A549 (cell line): ENCODE measurements at regions not wholly inside any gene's neighbourhood (a gene's known extent, or its start where the extent isn't known, plus 50 kb on each side); places are given as distances from the start of the nearest gene placed in this dataset.

Source experiments
- CBX2 ChIP-seq: fragments of 200-600 bp; sonication (generic); IDR thresholded peaks from 2 replicates; pipeline ENCODE4 v1.6.1; 2016; ENCODE audit warnings: low read depth, mild to moderate bottlenecking, borderline replicate concordance
- CHD2 ChIP-seq: fragments of 150-350 bp; IDR thresholded peaks from 2 replicates; pipeline ENCODE4 v1.6.1; 2014; ENCODE audit warnings: low read length; ENCODE audit not compliant: partially characterized antibody
- KDM5A ChIP-seq: fragments of 200-600 bp; sonication (generic); IDR thresholded peaks from 2 replicates; pipeline ENCODE4 v1.6.1; 2016; ENCODE audit warnings: antibody characterized with exemption, mild to moderate bottlenecking
- NFE2L2 ChIP-seq: fragments of 150-350 bp; conservative IDR thresholded peaks from 2 replicates; pipeline ENCODE4 v1.6.1; 2014; ENCODE audit warnings: low read length
- POLR2A ChIP-seq: IDR thresholded peaks from 2 replicates; pipeline ENCODE4 v1.6.1; 2012; ENCODE audit warnings: mild to moderate bottlenecking, low read length
- POLR2AphosphoS2 ChIP-seq: conservative IDR thresholded peaks from 2 replicates; pipeline ENCODE4 v1.6.1; 2012; ENCODE audit warnings: low read length, improper control_type of control experiment, inconsistent platforms
- RAD21 ChIP-seq, 2 experiments: fragments of >200 bp in 1 of 2; sonication (Bioruptor Twin) in 1 of 2; formaldehyde crosslinking in 1 of 2; IDR thresholded peaks in 1 of 2; conservative IDR thresholded peaks in 1 of 2; 2 replicates in 1 of 2; 3 replicates in 1 of 2; pipeline ENCODE4 v1.6.1; 2012 to 2018; ENCODE audit warnings: inconsistent platforms in 1 of 2
- RNF2 ChIP-seq: fragments of 200-600 bp; sonication (generic); IDR thresholded peaks from 2 replicates; pipeline ENCODE4 v1.6.1; 2016; ENCODE audit warnings: low read depth, mild to moderate bottlenecking, antibody characterized with exemption, moderate library complexity, borderline replicate concordance
- SMC3 ChIP-seq: fragments of >200 bp; sonication (Bioruptor Twin); formaldehyde crosslinking; IDR thresholded peaks from 3 replicates; pipeline ENCODE4 v1.6.1; 2018; ENCODE audit warnings: inconsistent platforms
- TP53 ChIP-seq: fragments of 250-450 bp; sonication (Bioruptor Pico); IDR thresholded peaks from 2 replicates; pipeline ENCODE4 v1.5.0; 2021; ENCODE audit warnings: mild to moderate bottlenecking, moderate library complexity
- ZC3H11A ChIP-seq: fragments of 450-650 bp; IDR thresholded peaks from 2 replicates; pipeline ENCODE4 v1.6.1; 2014; ENCODE audit warnings: antibody characterized with exemption, mild to moderate bottlenecking
- TF ChIP-seq, protein P1 (sequence below): fragments of 200-600 bp; sonication (generic); IDR thresholded peaks from 2 replicates; pipeline ENCODE4 v1.6.1; 2016; ENCODE audit warnings: antibody characterized with exemption, mild to moderate bottlenecking, moderate library complexity
- TF ChIP-seq, protein P2 (sequence below): fragments of >200 bp; sonication (Bioruptor Twin); formaldehyde crosslinking; IDR thresholded peaks from 3 replicates; pipeline ENCODE4 v1.5.1; 2016

DNA sequence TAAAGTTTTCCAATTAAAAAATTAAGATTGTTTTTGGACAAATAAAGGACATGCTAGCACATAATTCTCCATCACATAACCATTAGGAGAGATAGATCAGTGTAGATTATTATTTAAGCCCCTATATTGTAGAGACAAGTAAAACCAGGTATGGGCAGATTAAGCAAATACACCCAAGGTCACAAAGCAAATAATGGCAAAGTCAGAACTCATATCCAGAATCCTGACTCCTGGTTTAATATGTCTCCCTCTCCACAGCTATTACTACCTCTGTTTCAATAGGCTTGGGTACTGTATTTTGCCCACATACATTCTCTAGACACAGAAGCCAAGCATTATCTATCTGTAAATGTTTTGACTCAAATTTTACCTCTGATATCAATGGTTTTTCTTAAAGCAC lies 282.3 kb downstream of the EPHA4 start:
- TF ChIP-seq, protein P1, sequence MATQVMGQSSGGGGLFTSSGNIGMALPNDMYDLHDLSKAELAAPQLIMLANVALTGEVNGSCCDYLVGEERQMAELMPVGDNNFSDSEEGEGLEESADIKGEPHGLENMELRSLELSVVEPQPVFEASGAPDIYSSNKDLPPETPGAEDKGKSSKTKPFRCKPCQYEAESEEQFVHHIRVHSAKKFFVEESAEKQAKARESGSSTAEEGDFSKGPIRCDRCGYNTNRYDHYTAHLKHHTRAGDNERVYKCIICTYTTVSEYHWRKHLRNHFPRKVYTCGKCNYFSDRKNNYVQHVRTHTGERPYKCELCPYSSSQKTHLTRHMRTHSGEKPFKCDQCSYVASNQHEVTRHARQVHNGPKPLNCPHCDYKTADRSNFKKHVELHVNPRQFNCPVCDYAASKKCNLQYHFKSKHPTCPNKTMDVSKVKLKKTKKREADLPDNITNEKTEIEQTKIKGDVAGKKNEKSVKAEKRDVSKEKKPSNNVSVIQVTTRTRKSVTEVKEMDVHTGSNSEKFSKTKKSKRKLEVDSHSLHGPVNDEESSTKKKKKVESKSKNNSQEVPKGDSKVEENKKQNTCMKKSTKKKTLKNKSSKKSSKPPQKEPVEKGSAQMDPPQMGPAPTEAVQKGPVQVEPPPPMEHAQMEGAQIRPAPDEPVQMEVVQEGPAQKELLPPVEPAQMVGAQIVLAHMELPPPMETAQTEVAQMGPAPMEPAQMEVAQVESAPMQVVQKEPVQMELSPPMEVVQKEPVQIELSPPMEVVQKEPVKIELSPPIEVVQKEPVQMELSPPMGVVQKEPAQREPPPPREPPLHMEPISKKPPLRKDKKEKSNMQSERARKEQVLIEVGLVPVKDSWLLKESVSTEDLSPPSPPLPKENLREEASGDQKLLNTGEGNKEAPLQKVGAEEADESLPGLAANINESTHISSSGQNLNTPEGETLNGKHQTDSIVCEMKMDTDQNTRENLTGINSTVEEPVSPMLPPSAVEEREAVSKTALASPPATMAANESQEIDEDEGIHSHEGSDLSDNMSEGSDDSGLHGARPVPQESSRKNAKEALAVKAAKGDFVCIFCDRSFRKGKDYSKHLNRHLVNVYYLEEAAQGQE = no peak
- TF ChIP-seq KDM5A (no peak), CBX2 (no peak), RNF2 (no peak), RAD21 (conservative IDR thresholded peaks at IDR 0.05 in 1 of 2, IDR thresholded peaks at IDR 0.05 in 1 of 2) (no peak), ZC3H11A (no peak), TP53 (CRISPR knock-in tag) (no peak), POLR2A (no peak), NFE2L2 (no peak), SMC3 (no peak), POLR2AphosphoS2 (no peak), CHD2 (no peak)
- TF ChIP-seq, protein P2, sequence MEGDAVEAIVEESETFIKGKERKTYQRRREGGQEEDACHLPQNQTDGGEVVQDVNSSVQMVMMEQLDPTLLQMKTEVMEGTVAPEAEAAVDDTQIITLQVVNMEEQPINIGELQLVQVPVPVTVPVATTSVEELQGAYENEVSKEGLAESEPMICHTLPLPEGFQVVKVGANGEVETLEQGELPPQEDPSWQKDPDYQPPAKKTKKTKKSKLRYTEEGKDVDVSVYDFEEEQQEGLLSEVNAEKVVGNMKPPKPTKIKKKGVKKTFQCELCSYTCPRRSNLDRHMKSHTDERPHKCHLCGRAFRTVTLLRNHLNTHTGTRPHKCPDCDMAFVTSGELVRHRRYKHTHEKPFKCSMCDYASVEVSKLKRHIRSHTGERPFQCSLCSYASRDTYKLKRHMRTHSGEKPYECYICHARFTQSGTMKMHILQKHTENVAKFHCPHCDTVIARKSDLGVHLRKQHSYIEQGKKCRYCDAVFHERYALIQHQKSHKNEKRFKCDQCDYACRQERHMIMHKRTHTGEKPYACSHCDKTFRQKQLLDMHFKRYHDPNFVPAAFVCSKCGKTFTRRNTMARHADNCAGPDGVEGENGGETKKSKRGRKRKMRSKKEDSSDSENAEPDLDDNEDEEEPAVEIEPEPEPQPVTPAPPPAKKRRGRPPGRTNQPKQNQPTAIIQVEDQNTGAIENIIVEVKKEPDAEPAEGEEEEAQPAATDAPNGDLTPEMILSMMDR = no peak
